Rectal smooth muscle tissue (tissue), 1 donor: ENCODE measurements at regions not wholly inside any gene's neighbourhood (a gene's known extent, or its start where the extent isn't known, plus 50 kb on each side); places are given as distances from the start of the nearest gene placed in this dataset.
A peak's percentile ranks its signal among the peaks of the same experiment; 100 is the strongest.
"Not testable (repeated sequence)": the region's sequence is repeated elsewhere in the genome, so short reads cannot be mapped to it uniquely, and the experiment has no call there.

Experiments used
- H3K27ac ChIP-seq: one replicate; pipeline ENCODE4 v1.7.0; 2013; ENCODE audit warnings: low read depth, low read length, inconsistent platforms
- H3K27me3 ChIP-seq: one replicate; pipeline ENCODE4 v1.7.0; 2013; ENCODE audit warnings: low read length; ENCODE audit not compliant: control insufficient read depth, insufficient read depth
- H3K36me3 ChIP-seq: one replicate; pipeline ENCODE4 v1.7.0; 2013; ENCODE audit warnings: low read length; ENCODE audit not compliant: control insufficient read depth, insufficient read depth
- H3K4me1 ChIP-seq: one replicate; pipeline ENCODE4 v1.7.0; 2013; ENCODE audit warnings: low read length; ENCODE audit not compliant: control insufficient read depth, insufficient read depth
- H3K4me3 ChIP-seq: one replicate; pipeline ENCODE4 v1.7.0; 2013; ENCODE audit warnings: low read length
- H3K9ac ChIP-seq: one replicate; pipeline ENCODE4 v1.7.0; 2013; ENCODE audit warnings: low read length

DNA sequence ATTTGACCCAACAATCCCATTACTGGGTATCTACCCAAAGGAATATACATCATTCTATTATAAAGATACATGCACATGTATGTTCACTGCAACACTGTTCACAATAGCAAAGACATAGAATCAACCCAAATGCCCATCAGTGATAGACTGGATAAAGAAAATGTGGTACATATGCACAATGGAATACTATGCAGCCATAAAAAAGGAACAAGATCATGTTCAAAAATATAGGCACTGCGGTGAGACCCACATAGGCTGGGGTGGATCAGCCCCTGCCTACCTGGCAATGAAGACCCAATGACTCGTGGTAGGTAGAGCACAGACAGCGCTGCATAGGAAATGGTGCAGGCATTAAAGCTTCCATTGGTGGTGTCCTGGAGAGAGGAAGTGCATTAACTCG lies 88.6 kb upstream of the NFIL3 start:
- not testable (repeated sequence) for H3K27ac ChIP-seq, H3K9ac ChIP-seq, H3K36me3 ChIP-seq, H3K4me3 ChIP-seq, H3K27me3 ChIP-seq, H3K4me1 ChIP-seq

GRCh38 chr9:91503673-91504081 lies 80.0 kb upstream of the NFIL3 start:
- Histone ChIP-seq H3K4me1 (peaks cover 9% of the 10 kb centered on the region), H3K27me3 (no peaks in the 10 kb centered on the region), H3K4me3 (no peak overlapping the region), H3K27ac (no peak overlapping the region), H3K36me3 (no peaks in the 10 kb centered on the region), H3K9ac (no peak overlapping the region)

DNA sequence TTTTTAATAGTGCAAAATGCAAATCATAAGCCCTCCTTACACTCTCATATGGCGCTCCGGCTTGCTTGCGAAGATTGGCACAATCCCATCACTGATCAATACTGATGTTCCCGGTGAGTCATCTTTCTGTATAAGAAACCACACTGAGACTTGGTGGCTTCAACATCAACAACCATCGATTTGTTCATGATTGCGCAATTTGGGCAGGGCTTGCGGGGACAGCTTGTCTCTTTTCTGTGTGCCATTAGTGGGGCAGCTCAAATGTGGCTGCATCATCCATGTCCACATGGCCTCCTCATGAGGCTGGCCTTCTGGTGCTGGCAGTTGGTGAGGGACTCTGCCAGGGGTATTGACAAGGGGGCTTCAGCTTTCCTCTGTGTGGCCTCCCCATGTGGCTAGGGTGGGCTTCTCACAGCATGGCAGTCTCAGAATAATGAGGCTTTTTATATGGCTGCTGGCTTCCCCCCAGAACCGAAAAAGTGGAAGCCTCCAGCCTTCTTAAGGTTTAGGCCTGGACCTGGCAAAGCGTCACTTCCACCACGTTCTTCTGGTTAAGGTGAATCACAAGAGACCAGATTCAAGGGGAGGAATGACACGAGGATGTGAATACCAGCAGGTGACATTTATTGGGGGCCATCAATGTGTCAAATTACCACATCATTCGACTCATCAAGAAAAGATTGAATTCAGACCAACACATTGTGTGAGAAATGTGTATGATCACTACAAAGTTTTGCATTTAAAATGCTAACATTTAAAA lies 79.5 kb upstream of the NFIL3 start:
- peaks cover 6% of the 10 kb centered on the region for H3K4me1 ChIP-seq
- H3K27me3 ChIP-seq = no peaks in the 10 kb centered on the region
- H3K36me3 ChIP-seq = no peaks in the 10 kb centered on the region
- no peak overlapping the region for H3K4me3 ChIP-seq
- H3K9ac ChIP-seq = no peak overlapping the region
- H3K27ac ChIP-seq = peak overlapping the region; percentile 21

GRCh38 chr9:91502475-91502874 lies 78.8 kb upstream of the NFIL3 start:
- no peaks in the 10 kb centered on the region for H3K36me3 ChIP-seq
- H3K4me1 ChIP-seq = peaks cover 6% of the 10 kb centered on the region
- H3K4me3 ChIP-seq = no peak overlapping the region
- H3K27ac ChIP-seq = peak overlapping the region; percentile 21
- no peaks in the 10 kb centered on the region for H3K27me3 ChIP-seq
- no peak overlapping the region for H3K9ac ChIP-seq

- no peak overlapping the region for H3K4me3 ChIP-seq
- H3K27me3 ChIP-seq = no peaks in the 10 kb centered on the region
- no peak overlapping the region for H3K9ac ChIP-seq
- no peaks in the 10 kb centered on the region for H3K36me3 ChIP-seq
- no peak overlapping the region for H3K27ac ChIP-seq
- peaks cover 19% of the 10 kb centered on the region for H3K4me1 ChIP-seq
These were observed 76.9 kb upstream of the NFIL3 start for GRCh38 chr9:91500509-91501014.

DNA sequence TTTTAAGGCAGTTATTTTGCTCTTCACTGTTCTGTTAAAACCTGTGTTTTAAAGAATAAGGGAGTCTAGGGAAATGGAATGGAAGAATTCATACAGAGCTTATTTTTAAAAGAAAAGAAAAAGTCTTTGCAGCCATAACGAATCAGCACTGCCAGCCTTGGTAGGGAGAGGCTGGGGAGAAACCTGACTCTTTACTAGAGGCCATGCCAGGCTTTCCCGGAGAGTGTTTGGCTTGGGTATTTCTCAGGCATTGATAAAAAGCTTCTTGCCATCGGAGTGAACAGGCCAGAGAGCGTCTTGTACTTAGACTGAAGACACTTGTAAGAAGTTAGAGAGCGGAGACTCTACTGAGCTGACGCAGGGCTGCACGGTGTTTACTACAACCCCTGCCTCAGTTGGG lies 72.7 kb upstream of the NFIL3 start:
- Histone ChIP-seq H3K27me3 (no peaks in the 10 kb centered on the region), H3K4me3 (no peak overlapping the region), H3K27ac (peak overlapping the region; percentile 55), H3K9ac (no peak overlapping the region), H3K36me3 (no peaks in the 10 kb centered on the region), H3K4me1 (peaks cover 16% of the 10 kb centered on the region)

GRCh38 chr9:91495450-91495849 lies 71.8 kb upstream of the NFIL3 start:
- H3K27me3 ChIP-seq = no peaks in the 10 kb centered on the region
- no peak overlapping the region for H3K9ac ChIP-seq
- H3K27ac ChIP-seq = peak overlapping the region; percentile 40
- no peak overlapping the region for H3K4me3 ChIP-seq
- peaks cover 16% of the 10 kb centered on the region for H3K4me1 ChIP-seq
- H3K36me3 ChIP-seq = no peaks in the 10 kb centered on the region

GRCh38 chr9:91494751-91495150 lies 71.1 kb upstream of the NFIL3 start:
- Histone ChIP-seq H3K9ac (no peak overlapping the region), H3K36me3 (no peaks in the 10 kb centered on the region), H3K27me3 (no peaks in the 10 kb centered on the region), H3K4me1 (peaks cover 16% of the 10 kb centered on the region), H3K27ac (peak overlapping the region; percentile 40), H3K4me3 (no peak overlapping the region)

GRCh38 chr9:91492237-91492636 lies 68.6 kb upstream of the NFIL3 start:
- no peak overlapping the region for H3K4me3 ChIP-seq
- H3K4me1 ChIP-seq = peaks cover 16% of the 10 kb centered on the region
- no peak overlapping the region for H3K27ac ChIP-seq
- H3K27me3 ChIP-seq = no peaks in the 10 kb centered on the region
- H3K36me3 ChIP-seq = no peaks in the 10 kb centered on the region
- no peak overlapping the region for H3K9ac ChIP-seq

GRCh38 chr9:91491624-91492023 lies 68.0 kb upstream of the NFIL3 start:
- H3K36me3 ChIP-seq = no peaks in the 10 kb centered on the region
- H3K9ac ChIP-seq = no peak overlapping the region
- peaks cover 13% of the 10 kb centered on the region for H3K4me1 ChIP-seq
- H3K4me3 ChIP-seq = no peak overlapping the region
- H3K27me3 ChIP-seq = no peaks in the 10 kb centered on the region
- H3K27ac ChIP-seq = no peak overlapping the region

DNA sequence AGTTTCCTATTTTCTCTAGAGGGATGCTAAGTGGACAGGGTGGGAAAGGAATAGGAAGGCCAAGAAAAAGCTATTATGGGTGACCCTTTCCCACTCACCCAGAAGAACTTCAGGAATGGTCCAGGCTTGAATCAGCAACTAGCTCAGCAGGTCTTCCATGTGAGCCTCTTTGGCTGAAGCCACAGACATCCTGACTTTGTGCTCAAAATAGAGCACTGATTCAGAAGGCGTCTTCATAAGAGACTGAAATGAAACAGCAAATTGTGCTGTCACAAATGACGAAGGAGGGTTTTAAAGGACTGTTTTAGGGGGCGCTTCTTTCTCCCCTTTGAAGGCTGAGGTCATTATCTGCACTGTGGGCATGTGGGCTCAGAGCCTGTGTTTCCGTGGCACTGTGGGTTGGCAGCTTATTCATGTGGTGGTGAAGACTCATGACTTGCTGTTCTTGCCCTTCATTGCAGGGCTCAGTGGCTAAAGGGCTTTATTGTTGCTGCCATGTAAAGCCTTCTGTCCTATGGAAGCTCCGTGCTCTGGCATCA lies 65.8 kb upstream of the NFIL3 start:
- peaks cover 2% of the 10 kb centered on the region for H3K4me1 ChIP-seq
- no peak overlapping the region for H3K27ac ChIP-seq
- H3K4me3 ChIP-seq = no peak overlapping the region
- no peaks in the 10 kb centered on the region for H3K27me3 ChIP-seq
- no peaks in the 10 kb centered on the region for H3K36me3 ChIP-seq
- H3K9ac ChIP-seq = no peak overlapping the region

DNA sequence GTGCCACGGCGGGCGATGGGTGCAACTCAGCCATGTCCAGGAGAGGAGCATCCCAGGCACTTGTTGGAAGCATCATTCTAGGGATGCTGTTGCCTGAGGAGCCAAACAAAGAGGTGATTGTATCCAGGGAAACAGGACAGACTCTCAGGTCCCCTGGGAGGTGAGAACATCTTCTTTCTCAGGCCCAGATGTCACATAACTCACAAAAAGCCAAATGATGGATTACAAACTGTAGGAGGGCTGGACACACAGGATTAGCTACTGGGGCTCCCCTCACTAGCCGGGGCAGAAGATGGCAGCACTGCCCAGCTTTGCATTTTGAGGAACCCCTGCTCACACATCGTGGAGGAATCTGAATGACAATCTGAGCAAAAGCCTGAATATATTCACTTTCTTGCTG lies 64.7 kb upstream of the NFIL3 start:
- H3K27ac ChIP-seq = no peak overlapping the region
- H3K4me1 ChIP-seq = peaks cover 10% of the 10 kb centered on the region
- no peak overlapping the region for H3K4me3 ChIP-seq
- H3K27me3 ChIP-seq = no peaks in the 10 kb centered on the region
- no peak overlapping the region for H3K9ac ChIP-seq
- H3K36me3 ChIP-seq = no peaks in the 10 kb centered on the region
